ENCODE measurements at regions not wholly inside any gene's neighbourhood (a gene's known extent, or its start where the extent isn't known, plus 50 kb on each side); places are given as distances from the start of the nearest gene placed in this dataset.
"Not testable (repeated sequence)": the region's sequence is repeated elsewhere in the genome, so short reads cannot be mapped to it uniquely, and the experiment has no call there.

GRCh38 chr1:188958461-188959115 lies 1519.1 kb downstream of the BRINP3 start:
- DNase-seq = no peak

- DNase-seq = no peak
These were observed 1490.8 kb downstream of the BRINP3 start for GRCh38 chr1:188986745-188987417.

- DNase-seq = no peak
These were observed 1489.1 kb downstream of the BRINP3 start for GRCh38 chr1:188988589-188988988.

DNA sequence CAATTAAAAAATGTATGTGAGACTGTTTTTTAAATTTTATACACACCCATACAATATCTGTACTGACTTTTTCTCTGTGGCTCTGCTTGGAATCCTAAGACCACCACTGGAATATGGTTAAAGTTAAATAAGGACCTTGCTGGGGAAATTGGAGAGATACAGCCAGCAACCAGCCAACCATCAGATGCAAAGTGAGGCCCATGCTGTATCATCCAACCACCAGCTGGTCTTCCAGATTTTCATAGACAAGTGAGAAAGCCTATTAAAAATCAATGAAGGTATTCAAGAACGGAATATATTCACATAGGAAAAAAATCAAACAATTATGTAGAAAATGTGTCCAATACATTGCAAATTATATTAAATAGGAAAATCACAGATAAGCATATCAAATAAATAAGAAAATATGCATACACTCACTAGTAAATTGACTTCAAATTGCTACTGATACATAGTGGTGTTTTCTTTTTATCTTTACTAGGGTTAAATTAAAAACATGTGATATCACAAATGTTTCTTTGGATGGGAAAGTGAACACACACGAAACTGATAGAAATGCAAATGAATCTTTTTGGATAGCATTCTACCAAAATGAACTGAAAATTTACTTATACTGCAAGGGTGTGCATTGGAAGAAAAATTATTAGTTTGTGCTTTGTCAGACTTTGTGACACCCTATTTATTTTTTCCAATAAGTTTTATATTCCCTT lies 1486.3 kb downstream of the BRINP3 start:
- DNase-seq = no peak

GRCh38 chr1:189007824-189008223 lies 1469.8 kb downstream of the BRINP3 start:
- DNase-seq = no peak

- DNase-seq = no peak
These were observed 1456.1 kb downstream of the BRINP3 start for GRCh38 chr1:189021577-189021976.

DNA sequence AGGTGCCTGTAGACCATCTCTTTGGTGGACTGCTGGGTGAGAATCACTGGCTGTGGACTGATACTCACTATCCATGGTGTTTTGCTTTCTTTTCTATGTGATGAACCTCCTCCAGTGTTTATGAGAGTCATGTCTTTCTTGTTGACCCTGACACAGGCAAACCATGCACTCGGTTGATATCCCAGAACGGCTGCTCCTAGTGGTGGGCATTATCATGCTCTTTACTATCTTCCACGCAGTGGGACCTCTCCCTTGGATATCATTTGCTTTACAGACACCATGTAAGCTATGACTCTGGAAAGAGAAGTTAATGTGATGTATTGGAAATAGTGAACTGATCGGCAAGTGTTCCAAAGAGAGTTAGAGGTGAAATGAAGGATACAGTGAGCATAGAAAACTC lies 1455.6 kb downstream of the BRINP3 start:
- no peak for DNase-seq

- DNase-seq = no peak
These were observed 1450.2 kb downstream of the BRINP3 start for GRCh38 chr1:189027512-189027911.

- DNase-seq = no peak
These were observed 1444.5 kb downstream of the BRINP3 start for GRCh38 chr1:189033169-189033568.

DNA sequence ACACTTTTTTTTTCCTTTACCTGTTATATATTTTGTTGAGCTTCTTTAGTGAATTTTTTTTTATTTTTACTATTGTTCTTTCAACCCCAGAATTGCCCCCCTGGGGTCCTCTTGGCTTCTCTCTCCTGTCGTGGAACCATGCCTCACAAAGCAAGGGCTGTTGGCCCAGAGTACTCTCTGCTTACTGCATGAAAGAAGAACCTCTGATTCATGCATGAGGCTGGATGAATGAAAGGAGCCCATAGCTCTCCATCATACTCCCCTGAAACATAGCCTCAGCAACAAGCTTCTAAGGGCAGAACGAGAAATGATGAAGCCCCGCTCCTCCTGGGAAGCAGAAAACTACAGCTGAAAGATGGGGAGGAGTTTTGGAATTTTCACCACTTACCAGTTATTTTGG lies 1441.0 kb downstream of the BRINP3 start:
- DNase-seq = no peak

DNA sequence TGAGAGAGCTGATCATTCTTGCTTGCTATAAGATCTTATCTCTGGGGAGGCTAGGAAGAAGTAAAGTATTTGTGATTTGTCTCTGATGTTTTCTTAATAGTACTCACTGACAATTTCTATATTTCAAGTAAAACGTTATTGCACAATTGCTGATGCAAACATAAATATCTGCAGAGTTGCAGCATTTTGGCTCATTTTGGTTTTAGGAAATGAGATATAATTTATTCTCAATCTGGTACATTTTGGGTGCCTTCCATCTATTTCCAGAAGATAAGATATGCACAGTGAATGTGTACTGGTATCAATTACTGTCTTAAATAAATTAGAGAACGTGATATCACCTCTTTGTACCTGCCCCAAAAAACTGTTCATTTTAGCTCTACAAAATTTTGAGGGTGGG lies 1431.5 kb downstream of the BRINP3 start:
- DNase-seq = no peak

DNA sequence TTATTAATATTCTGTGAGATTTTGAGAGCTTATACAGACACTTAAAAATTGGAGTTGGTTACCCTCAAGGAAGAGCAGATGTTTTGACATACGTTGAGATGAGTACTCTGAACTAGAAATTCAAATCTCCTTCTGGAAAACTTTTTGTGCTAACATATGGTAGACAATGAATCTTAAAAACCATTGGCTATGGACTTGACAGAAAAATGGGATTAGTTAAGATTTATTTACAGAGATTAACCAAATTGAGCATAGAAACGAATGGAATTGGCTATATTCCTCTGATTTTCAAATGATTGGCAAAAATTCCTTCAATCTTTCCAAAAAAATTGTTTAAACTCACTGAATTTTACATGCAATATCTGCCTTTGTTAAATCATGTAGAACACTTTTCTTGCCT lies 1392.9 kb downstream of the BRINP3 start:
- DNase-seq = no peak

DNA sequence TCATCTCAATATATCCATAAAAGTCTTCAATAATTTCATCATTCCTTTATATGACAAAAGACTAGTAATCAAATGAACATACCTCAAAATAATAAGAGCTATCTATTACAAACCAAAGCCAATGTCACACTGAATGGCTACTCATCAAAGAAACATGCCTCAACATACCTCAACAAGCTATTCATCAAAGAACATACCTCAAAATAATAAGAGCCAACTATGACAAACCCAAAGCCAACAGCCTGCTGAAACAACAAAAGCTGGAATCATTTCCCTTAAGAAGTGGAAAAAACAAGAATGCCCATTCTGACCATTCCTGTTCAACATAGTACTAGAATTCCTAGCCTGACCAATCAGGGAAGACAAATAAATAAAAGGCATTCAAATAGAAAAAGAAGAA lies 1373.7 kb downstream of the BRINP3 start:
- DNase-seq = no peak

GRCh38 chr1:189117072-189117770 lies 1360.4 kb downstream of the BRINP3 start:
- DNase-seq = no peak

DNA sequence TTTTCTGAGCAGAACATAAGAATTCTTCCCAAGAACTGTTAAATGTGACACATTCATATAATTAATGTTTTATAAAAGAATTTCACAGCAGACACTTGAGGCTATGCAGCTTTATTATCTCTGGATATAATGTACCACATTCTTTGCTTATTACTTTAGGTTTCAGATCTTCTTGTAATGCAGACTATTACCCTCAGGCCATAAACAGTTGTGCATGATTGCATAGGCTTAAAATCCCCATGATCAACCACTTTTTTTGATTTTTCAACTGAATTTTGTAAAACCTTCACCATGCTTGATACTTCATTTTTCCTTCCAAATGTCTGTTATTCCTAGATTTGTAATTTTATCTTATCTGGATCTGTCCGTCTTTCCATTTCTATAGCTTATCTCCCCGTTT lies 1355.7 kb downstream of the BRINP3 start:
- no peak for DNase-seq

GRCh38 chr1:189125694-189126093 lies 1352.0 kb downstream of the BRINP3 start:
- DNase-seq = no peak

DNA sequence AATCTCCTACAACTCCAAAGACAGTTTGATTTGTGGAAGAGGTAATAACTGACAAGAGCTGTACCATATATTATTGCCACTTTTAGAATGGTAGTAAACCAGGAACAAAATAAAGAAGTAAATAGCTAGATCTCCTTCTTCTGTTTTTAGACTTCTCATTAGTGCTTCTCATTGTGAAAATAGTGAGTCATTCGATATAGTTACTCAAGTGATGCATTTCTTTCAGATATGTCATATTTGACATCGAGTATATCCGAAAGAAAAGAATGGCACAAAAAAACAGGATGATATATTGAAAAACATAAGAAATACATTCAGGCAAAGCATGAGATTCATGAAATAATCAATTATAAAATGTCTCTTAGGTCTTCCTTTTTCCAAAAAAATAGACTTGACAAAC lies 1346.1 kb downstream of the BRINP3 start:
- no peak for DNase-seq

DNA sequence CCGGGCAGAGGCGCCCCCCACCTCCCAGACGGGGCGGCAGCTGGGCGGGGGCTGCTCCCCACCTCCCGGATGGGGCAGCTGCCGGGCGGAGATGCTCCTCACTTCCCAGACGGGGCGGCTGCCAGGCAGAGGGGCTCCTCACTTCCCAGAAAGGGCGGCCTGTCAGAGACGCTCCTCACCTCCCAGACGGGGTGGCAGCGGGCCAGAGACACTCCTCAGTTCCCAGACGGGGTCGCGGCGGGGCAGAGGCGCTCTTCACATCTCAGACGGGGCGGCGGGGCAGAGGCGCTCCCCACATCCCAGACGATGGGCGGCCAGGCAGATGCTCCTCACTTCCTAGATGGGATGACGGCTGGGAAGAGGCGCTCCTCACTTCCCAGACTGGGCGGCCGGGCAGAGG lies 1337.9 kb downstream of the BRINP3 start:
- DNase-seq = not testable (repeated sequence)

DNA sequence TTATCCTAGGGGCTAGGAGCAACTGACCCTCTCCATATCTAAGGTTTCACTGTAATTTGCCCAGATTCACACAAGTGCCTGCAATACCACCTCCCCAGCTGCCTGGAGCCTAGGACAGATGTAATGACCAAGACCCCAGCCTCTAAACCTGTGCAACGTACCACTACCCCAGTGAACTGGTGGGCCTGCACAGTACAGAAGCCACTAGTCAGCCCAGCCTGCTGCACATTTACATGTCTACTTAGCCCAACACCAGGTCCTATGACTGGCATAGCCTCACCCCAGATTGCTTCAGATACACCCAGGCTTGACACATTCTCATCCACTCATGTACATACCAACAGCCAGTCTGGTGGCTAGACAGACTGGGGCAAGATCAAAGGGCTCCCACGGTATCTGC lies 1336.6 kb downstream of the BRINP3 start:
- no peak for DNase-seq

- DNase-seq = peak; percentile 83
These were observed 1327.9 kb downstream of the BRINP3 start for GRCh38 chr1:189149547-189150375.

DNA sequence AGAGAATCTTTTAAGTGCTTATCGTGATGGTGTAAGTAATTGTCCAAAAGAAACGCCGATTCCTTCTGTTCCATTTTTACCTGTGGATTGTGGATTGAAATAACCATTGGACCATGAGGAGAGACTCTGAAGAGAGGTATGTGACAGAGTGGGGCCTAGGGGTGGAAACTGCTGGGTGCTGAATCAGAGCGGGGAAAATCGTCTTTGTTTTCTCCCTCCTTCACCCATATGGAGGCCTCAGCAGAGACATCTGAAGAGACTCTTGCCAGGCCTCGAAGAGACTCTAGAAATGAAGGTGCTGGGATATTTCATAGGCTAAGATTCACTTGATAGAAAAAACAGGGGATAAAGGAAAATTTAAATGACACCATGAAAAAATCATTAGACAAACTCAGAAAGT lies 1327.0 kb downstream of the BRINP3 start:
- no peak for DNase-seq

DNA sequence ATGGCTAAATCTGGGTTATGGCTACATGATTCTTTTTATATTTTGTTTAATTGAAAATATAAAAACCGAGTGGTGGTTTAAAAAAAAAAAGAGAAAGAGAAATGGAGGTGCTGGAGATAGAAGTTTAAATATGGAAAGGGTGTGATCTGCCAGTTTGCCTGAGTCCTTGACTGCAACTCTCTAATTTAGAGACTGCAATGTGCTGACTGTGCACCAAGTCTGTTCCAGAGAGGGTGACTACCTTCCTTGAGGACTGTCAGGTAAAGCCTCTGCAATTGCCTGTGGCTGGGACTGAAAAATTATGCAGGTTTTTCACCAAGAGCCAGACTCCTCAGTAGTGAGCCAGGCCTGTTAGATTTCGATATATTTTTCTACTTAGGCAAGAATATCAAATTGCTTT lies 1326.3 kb downstream of the BRINP3 start:
- no peak for DNase-seq

GRCh38 chr1:189152685-189153084 lies 1325.0 kb downstream of the BRINP3 start:
- no peak for DNase-seq
